ENCODE measurements at regions not wholly inside any gene's neighbourhood (a gene's known extent, or its start where the extent isn't known, plus 50 kb on each side); places are given as distances from the start of the nearest gene placed in this dataset.
"Not testable (repeated sequence)": the region's sequence is repeated elsewhere in the genome, so short reads cannot be mapped to it uniquely, and the experiment has no call there.

- no peak for DNase-seq (ENCODE audit: low spot score)
Observed at GRCh38 chr3:177626045-177626444, 428.8 kb upstream of the TBL1XR1 start.

DNA sequence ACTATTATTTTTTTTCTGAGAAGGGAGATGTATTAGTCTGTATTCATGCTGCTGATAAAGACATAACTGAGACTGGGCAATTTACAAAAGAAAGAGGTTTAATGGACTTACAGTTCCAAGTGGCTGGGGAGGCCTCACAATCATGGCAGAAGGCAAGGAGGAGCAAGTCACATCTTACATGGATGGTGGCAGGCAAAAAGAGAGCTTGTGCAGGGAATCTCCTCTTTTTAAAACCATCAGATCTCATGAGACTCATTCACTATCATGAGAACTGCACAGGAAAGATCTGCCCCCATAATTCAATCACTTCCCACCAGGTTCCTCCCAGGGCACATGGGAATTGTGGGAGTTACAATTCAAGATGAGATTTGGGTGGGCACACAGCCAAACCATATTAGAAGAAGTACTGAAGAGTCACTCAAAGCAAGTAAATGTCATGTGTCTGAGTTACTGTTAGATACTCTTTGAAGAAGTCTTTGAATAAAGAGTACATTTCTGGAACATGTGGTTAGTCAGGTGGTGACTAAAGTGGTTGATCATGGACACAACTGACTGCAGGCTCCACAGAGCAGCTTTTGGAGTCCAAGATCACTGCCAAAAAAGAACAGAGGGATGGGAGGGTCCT lies 430.9 kb upstream of the TBL1XR1 start:
- DNase-seq (ENCODE audit: low spot score): peak; percentile 69

GRCh38 chr3:177629276-177629675 lies 432.0 kb upstream of the TBL1XR1 start:
- DNase-seq (ENCODE audit: low spot score): no peak

DNA sequence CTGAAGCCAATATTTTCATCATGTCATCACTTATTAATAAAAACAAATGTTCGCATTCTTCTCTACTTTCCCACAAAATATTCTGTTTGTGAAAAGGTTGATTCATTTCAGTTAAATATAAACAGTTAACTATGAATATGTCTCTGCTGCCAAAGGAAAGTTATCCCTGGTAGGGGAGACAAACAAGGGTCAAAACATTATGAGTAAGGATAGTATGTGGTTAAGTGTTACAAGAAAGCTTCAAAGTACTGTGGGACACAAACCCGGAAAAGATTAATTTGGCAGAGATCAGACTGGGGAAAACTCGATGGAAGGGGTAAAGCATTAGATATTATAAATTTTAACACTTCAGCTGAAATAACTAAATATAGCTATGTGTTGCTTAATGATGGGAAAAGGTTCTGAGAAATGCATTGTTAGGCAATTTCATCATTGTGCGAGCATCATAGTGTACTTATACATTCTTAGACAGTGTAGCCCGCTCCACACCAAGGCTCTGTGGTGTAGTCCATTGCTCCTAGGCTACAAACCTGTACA lies 436.5 kb upstream of the TBL1XR1 start:
- peak; percentile 79 for DNase-seq (ENCODE audit: low spot score)

DNA sequence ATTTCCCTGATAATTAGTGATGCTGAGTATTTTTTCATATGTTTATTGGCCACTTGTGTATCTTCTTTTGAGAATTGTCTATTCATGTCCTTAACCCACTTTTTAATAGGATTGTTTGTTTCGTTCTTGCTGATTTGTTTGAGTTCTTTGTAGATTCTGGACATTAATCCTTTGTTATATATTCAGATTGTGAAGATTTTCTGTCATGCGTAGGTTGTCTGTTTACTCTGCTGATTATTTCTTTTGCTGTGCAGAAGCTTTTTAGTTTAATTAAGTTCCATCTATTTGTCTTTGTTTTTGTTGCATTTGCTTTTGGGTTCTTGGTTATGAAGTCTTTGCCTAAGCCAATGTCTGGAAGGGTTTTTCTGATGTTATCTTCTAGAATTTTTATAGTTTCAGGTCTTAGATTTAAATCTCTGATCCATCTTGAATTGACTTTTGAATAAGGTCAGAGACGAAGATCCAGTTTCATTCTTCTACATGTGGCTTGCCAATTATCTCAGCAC lies 438.4 kb upstream of the TBL1XR1 start:
- not testable (repeated sequence) for DNase-seq (ENCODE audit: low spot score)

GRCh38 chr3:177640319-177640965 lies 443.2 kb upstream of the TBL1XR1 start:
- DNase-seq (ENCODE audit: low spot score): no peak

GRCh38 chr3:177641206-177641605 lies 443.9 kb upstream of the TBL1XR1 start:
- DNase-seq (ENCODE audit: low spot score): no peak

- peak; percentile 36 for DNase-seq (ENCODE audit: low spot score)
Observed at GRCh38 chr3:177642042-177642803, 444.9 kb upstream of the TBL1XR1 start.

GRCh38 chr3:177642804-177643125 lies 445.5 kb upstream of the TBL1XR1 start:
- no peak for DNase-seq (ENCODE audit: low spot score)

DNA sequence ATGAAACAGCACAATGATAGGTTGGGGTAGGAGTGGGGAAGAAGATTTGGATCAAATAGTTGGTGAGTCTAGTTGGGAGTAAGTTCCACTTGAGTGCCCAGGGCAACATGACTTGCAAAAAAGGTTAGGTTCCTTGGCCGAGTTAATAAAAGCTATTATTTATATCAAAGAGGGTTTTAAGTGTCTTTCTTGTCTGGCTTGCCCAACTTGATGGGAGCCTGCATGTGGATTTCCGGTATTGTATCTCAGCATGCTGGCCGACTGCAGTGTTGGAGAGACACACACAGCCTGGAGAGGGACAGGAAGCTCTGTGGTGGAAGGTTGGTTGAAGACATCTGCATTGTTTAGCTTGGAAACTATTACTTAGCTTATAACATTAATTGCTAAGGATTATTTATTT lies 449.5 kb upstream of the TBL1XR1 start:
- DNase-seq (ENCODE audit: low spot score): no peak

DNA sequence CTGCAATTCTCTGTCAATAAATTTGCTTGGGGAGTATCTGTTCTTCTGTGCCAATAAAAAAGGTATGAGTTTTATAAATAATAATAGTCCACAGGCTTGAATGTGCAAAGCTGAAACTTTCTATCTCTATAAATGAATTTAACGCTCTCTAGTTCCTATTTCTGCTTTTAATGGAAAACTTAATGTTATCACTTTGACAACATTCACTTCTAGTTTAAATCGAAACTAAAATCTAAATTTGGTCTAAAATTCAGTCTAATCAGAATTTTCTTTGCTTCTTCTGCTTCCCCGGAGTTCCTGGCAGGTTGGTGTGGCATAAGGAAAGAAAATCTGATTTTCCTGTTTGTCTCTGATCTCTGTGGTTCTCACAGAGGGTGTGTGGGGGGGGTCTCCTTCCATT lies 450.1 kb upstream of the TBL1XR1 start:
- no peak for DNase-seq (ENCODE audit: low spot score)

DNA sequence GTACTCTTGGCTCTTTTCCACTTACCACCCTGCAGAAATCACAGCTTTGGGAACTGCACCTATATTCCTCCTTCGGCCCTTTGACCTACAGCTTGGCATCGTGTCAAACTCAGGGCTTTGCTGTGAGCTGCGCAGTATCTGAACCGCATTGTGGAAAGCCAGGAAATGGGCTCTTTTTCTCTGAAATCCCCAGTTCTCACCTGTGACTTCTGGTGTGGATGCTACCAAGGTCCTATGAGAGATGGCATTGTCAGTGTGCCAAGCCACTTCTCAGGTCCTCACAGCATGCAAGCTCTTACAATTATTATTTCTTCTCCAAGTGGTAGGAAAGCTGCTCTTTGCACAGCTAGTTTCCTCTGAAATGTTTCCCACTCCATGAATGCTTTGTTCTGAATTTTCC lies 450.6 kb upstream of the TBL1XR1 start:
- DNase-seq (ENCODE audit: low spot score): no peak

DNA sequence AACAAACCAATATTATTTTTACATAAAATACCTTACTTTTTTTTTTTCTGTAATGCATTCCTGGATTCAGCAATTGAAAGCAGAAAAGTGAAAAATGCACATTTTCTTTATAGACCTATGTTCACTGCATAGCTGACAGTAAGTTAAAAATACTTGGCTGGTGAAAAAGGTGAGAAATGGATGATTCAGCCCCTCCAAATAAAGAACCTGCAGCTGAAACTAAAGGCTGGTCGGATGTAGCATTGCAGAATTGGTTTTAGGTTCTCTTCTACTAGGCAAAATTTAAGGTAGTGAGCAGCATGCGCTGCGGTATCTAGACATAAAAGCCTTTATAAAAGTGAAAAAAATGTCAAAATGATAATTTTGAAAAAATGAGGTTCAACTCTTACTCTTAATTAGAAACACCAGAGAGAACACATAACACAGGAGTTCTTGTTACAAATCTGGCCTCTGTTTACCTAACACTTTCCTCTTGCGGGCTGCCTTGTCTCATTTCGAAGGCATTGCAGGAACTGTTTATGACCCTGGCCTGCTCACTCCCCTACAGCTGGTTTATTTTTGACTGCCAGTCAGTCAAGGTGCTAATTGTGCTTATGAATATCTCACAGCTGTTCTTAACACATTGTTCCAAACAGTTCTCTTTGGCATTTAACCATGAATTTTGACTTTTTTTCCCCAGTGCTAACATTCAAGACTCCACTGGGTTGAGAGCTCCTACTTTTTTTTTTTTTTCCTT lies 455.4 kb upstream of the TBL1XR1 start:
- no peak for DNase-seq (ENCODE audit: low spot score)

DNA sequence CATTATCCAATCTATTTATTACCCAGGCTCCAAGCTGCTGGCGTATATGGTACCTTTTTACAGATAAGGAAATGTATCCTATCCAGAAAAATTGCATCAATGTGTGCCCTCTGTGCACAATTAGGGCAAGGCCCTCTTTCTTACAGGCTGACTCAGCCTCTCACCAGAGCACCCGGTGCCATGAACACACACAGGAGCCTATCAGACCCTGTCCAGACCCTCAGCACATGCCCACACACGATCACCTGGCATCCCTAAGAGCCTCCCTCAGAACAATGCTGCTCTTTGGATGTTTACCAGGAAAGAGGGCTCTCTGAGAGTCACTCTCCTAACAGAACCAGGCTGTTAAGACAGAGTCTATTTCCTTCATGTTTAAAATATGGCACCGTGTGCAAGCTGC lies 460.0 kb upstream of the TBL1XR1 start:
- peak; percentile 21 for DNase-seq (ENCODE audit: low spot score)

DNA sequence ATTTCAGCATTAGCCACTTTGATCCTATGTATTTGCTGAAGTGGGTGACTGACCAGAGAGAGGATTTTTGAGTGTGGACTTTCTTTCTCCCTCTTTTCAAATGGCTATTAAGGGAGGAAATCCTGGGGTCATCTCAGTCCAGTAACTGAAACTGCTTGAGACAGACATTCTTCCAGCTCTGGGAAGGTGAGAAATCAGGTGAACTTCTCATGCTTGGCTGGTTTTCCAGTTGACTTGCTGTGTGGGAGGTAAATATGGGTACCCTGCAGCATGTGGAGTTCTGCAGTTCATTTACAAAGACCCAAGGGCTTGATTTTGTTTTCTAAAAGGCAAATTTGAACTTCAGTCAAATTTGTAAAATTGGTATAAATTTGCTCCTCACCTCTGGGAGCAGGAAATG lies 461.1 kb upstream of the TBL1XR1 start:
- DNase-seq (ENCODE audit: low spot score): peak; percentile 77

GRCh38 chr3:177664380-177665103 lies 467.3 kb upstream of the TBL1XR1 start:
- not testable (repeated sequence) for DNase-seq (ENCODE audit: low spot score)

- DNase-seq (ENCODE audit: low spot score): no peak
Observed at GRCh38 chr3:177665122-177665808, 468.0 kb upstream of the TBL1XR1 start.

- no peak for DNase-seq (ENCODE audit: low spot score)
Observed at GRCh38 chr3:177672252-177672911, 475.1 kb upstream of the TBL1XR1 start.

- peak; percentile 71 for DNase-seq (ENCODE audit: low spot score)
Observed at GRCh38 chr3:177673112-177673914, 476.0 kb upstream of the TBL1XR1 start.

GRCh38 chr3:177674186-177674585 lies 476.9 kb upstream of the TBL1XR1 start:
- no peak for DNase-seq (ENCODE audit: low spot score)
